GM12878 (cell line): ENCODE measurements at regions not wholly inside any gene's neighbourhood (a gene's known extent, or its start where the extent isn't known, plus 50 kb on each side); places are given as distances from the start of the nearest gene placed in this dataset.

Experiments used
- ATAC-seq: fragments of 200-7000 bp; cut with Tn5 transposase; 3 replicates; pipeline ENCODE4 v1.9.1; 2020; ENCODE audit warnings: mild to moderate bottlenecking, moderate library complexity
- BruUV-seq: library from RNA; stranded (reverse); fragments of 400-500 nt; replicated peaks from 2 replicates; lab custom pipeline; 2021; lab: Mats Ljungman, UMichigan
- CTCF ChIA-PET: fragments of 300-600 bp; sonication (Branson Sonifier 250); formaldehyde crosslinking; extraction: SDS; loops from one replicate; lab custom pipeline; 2021; ENCODE audit warnings: inconsistent platforms; lab: Yijun Ruan, JAX
- POLR2A ChIA-PET: fragments of 350-600 bp; formaldehyde crosslinking; extraction: SDS; loops from one replicate; lab custom pipeline; 2021; ENCODE audit warnings: inconsistent platforms; lab: Charles Lee
- RAD21 ChIA-PET: fragments of 300-600 bp; sonication (Branson Sonifier 250); formaldehyde crosslinking; loops from one replicate; lab custom pipeline; 2023; ENCODE audit warnings: antibody characterized with exemption; ENCODE audit not compliant: unreplicated experiment; lab: Charles Lee
- SMC1A ChIA-PET: fragments of 300-600 bp; sonication (Branson Sonifier 250); formaldehyde crosslinking; loops from one replicate; lab custom pipeline; 2023; ENCODE audit not compliant: unreplicated experiment, uncharacterized antibody; lab: Charles Lee
- DNase-seq: peaks from one replicate; pipeline ENCODE4 v3.0.0-alpha.2; 2011; ENCODE audit warnings: low read depth, low spot score
- FAIRE-seq: peaks from 3 replicates; lab custom pipeline; 2011; peaks lifted over from hg19 to GRCh38; lab: Jason Lieb, UNC
- H2AFZ ChIP-seq: 2 replicates; pipeline ENCODE4 v1.6.0; 2011; ENCODE audit warnings: low read depth, low read length, control low read depth; ENCODE audit not compliant: control insufficient read depth
- H3K27ac ChIP-seq: 2 replicates; pipeline ENCODE4 v1.5.1; 2011; ENCODE audit warnings: control low read depth; ENCODE audit not compliant: control insufficient read depth, insufficient read depth
- H3K27me3 ChIP-seq, 2 experiments: replicated peaks in 1 of 2; 2 replicates each; pipeline versions ENCODE4 v1.6.0 to v1.6.1; 2011; ENCODE audit warnings: low read length in 1 of 2; ENCODE audit not compliant: control insufficient read depth in 2 of 2, insufficient read depth in 2 of 2
- H3K36me3 ChIP-seq, 2 experiments: 2 replicates each; pipeline ENCODE4 v1.5.1; 2011; ENCODE audit warnings: low read length in 1 of 2; ENCODE audit not compliant: control insufficient read depth in 2 of 2, insufficient read depth in 2 of 2
- H3K4me1 ChIP-seq: 2 replicates; pipeline ENCODE4 v1.6.1; 2011; ENCODE audit warnings: mild to moderate bottlenecking, low read length, moderate library complexity, mixed read lengths; ENCODE audit not compliant: control insufficient read depth, insufficient read depth
- H3K4me2 ChIP-seq: 2 replicates; pipeline ENCODE4 v1.6.0; 2011; ENCODE audit warnings: control low read depth; ENCODE audit not compliant: control insufficient read depth, insufficient read depth
- H3K4me3 ChIP-seq: fragments of 200-600 bp; sonication (generic); 2 replicates; pipeline ENCODE4 v1.5.1; 2016
- H3K79me2 ChIP-seq: 2 replicates; pipeline ENCODE4 v1.6.0; 2011; ENCODE audit warnings: low read length; ENCODE audit not compliant: control insufficient read depth, insufficient read depth
- H3K9ac ChIP-seq: 2 replicates; pipeline ENCODE4 v1.8.0; 2011; ENCODE audit warnings: low read length, control low read depth, mixed read lengths; ENCODE audit not compliant: control insufficient read depth, insufficient read depth
- H3K9me3 ChIP-seq: replicated peaks from 3 replicates; pipeline ENCODE4 v1.5.1; 2011; ENCODE audit warnings: mild to moderate bottlenecking, low read length; ENCODE audit not compliant: control insufficient read depth, insufficient read depth
- H4K20me1 ChIP-seq: 2 replicates; pipeline ENCODE4 v1.6.0; 2011; ENCODE audit not compliant: control insufficient read depth, insufficient read depth
- DPF2 ChIP-seq: fragments of 450-650 bp; IDR thresholded peaks from 2 replicates; pipeline ENCODE4 v1.6.1; 2017; ENCODE audit warnings: mild to moderate bottlenecking
- IRF5 ChIP-seq: fragments of 450-650 bp; IDR thresholded peaks from 2 replicates; pipeline ENCODE4 v1.6.1; 2017; ENCODE audit warnings: borderline replicate concordance
- MEF2A ChIP-seq: IDR thresholded peaks from 2 replicates; pipeline ENCODE4 v1.6.1; 2011; ENCODE audit warnings: low read depth, mild to moderate bottlenecking, low read length, moderate library complexity; ENCODE audit not compliant: insufficient read depth
- PAX8 ChIP-seq: fragments of 450-650 bp; IDR thresholded peaks from 2 replicates; pipeline ENCODE4 v1.6.1; 2017; ENCODE audit warnings: mild to moderate bottlenecking, moderate library complexity
- RAD21 ChIP-seq: IDR thresholded peaks from 2 replicates; pipeline ENCODE4 v1.6.1; 2011; ENCODE audit warnings: mild to moderate bottlenecking, low read depth, low read length, moderate library complexity; ENCODE audit not compliant: insufficient read depth
- RB1 ChIP-seq: fragments of 450-650 bp; formaldehyde crosslinking; IDR thresholded peaks from 2 replicates; pipeline ENCODE4 v1.6.1; 2017; ENCODE audit warnings: mild to moderate bottlenecking, borderline replicate concordance
- SUZ12 ChIP-seq: fragments of 200-600 bp; sonication (generic); IDR thresholded peaks from one replicate; pipeline ENCODE4 v1.6.1; 2018; ENCODE audit warnings: antibody characterized with exemption, mild to moderate bottlenecking; ENCODE audit not compliant: unreplicated experiment
- ZNF24 ChIP-seq: fragments of 450-650 bp; IDR thresholded peaks from 2 replicates; pipeline ENCODE4 v1.6.1; 2017; ENCODE audit warnings: antibody characterized with exemption, mild to moderate bottlenecking
- WGBS: methylation state at CpG from one replicate; pipeline ENCODE4 v1.1.6; 2016; ENCODE audit warnings: low lambda C conversion rate; ENCODE audit not compliant: insufficient replicate concordance, insufficient coverage; ENCODE audit errors: missing lambda C conversion rate; 5-methylcytosine and 5-hydroxymethylcytosine counted together
- in situ Hi-C: fragments of 300-500 bp; cut with MboI; formaldehyde crosslinking; loops from 9 replicates; pipeline ENCODE4 v1.14.3; 2018; ENCODE audit warnings: mixed read lengths
- intact Hi-C: fragments of 100-400 bp; cut with micrococcal nuclease; formaldehyde crosslinking; loops from one replicate; pipeline ENCODE4 v1.14.2; 2022; ENCODE audit not compliant: unreplicated experiment
- TF ChIP-seq, protein P1 (sequence below): IDR thresholded peaks from 2 replicates; pipeline ENCODE4 v1.6.1; 2011; ENCODE audit warnings: low read depth, mild to moderate bottlenecking, low read length, moderate library complexity, borderline replicate concordance; ENCODE audit errors: extremely low read depth
- TF ChIP-seq, protein P2 (sequence below): IDR thresholded peaks from 2 replicates; pipeline ENCODE4 v1.6.1; 2012; ENCODE audit warnings: improper control_type of control experiment, low read depth, low read length; ENCODE audit not compliant: insufficient replicate concordance

DNA sequence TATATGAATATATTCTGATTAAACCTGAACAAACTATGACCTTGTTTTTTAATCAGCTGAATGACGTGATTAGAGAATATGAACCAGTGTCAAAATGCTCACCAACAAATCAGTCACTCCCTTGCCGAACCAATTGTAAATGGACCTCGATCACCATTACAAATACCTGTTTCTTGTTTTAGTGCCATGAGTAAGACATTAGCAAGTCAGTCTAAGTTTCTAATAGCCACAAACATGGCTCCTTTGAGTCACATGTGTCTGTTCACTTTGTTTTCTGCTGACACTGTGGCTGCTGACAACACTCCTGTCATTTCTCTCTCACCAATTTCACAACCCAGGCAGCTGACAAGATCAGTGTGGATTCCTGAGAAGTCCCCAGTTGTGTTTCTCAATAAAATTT lies 286.2 kb upstream of the MDGA2 start:
- Histone ChIP-seq H3K9me3 (no peaks in the 10 kb centered on the region), H3K27ac (no peak overlapping the region), H3K79me2 (no peaks in the 10 kb centered on the region), H3K4me3 (no peak overlapping the region), H3K9ac (no peak overlapping the region), H3K36me3 (no peaks in the 10 kb centered on the region), H2AFZ (no peak overlapping the region), H3K4me2 (no peak overlapping the region), H4K20me1 (no peaks in the 10 kb centered on the region), H3K4me1 (no peaks in the 10 kb centered on the region), H3K27me3 (no peaks in the 10 kb centered on the region)
- in situ Hi-C loops (no loop called here), intact Hi-C loops (no loop called here)
- DNase-seq: no peak
- ATAC-seq: no peak
- RAD21 ChIA-PET: no interaction called here
- CTCF ChIA-PET: no interaction called here
- FAIRE-seq: no peak
- 32% methylated on average over 3 of the region's 3 CpGs for WGBS
- no peak for TF ChIP-seq DPF2
- no peak for TF ChIP-seq RAD21
- TF ChIP-seq PAX8: no peak
- TF ChIP-seq SUZ12: no peak
- TF ChIP-seq RB1: no peak
- TF ChIP-seq, protein P1, sequence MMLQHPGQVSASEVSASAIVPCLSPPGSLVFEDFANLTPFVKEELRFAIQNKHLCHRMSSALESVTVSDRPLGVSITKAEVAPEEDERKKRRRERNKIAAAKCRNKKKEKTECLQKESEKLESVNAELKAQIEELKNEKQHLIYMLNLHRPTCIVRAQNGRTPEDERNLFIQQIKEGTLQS: no peak
- no peak for TF ChIP-seq ZNF24
- TF ChIP-seq IRF5: no peak
- no peak for TF ChIP-seq MEF2A
- TF ChIP-seq, protein P2, sequence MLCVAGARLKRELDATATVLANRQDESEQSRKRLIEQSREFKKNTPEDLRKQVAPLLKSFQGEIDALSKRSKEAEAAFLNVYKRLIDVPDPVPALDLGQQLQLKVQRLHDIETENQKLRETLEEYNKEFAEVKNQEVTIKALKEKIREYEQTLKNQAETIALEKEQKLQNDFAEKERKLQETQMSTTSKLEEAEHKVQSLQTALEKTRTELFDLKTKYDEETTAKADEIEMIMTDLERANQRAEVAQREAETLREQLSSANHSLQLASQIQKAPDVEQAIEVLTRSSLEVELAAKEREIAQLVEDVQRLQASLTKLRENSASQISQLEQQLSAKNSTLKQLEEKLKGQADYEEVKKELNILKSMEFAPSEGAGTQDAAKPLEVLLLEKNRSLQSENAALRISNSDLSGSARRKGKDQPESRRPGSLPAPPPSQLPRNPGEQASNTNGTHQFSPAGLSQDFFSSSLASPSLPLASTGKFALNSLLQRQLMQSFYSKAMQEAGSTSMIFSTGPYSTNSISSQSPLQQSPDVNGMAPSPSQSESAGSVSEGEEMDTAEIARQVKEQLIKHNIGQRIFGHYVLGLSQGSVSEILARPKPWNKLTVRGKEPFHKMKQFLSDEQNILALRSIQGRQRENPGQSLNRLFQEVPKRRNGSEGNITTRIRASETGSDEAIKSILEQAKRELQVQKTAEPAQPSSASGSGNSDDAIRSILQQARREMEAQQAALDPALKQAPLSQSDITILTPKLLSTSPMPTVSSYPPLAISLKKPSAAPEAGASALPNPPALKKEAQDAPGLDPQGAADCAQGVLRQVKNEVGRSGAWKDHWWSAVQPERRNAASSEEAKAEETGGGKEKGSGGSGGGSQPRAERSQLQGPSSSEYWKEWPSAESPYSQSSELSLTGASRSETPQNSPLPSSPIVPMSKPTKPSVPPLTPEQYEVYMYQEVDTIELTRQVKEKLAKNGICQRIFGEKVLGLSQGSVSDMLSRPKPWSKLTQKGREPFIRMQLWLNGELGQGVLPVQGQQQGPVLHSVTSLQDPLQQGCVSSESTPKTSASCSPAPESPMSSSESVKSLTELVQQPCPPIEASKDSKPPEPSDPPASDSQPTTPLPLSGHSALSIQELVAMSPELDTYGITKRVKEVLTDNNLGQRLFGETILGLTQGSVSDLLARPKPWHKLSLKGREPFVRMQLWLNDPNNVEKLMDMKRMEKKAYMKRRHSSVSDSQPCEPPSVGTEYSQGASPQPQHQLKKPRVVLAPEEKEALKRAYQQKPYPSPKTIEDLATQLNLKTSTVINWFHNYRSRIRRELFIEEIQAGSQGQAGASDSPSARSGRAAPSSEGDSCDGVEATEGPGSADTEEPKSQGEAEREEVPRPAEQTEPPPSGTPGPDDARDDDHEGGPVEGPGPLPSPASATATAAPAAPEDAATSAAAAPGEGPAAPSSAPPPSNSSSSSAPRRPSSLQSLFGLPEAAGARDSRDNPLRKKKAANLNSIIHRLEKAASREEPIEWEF: no peak
- POLR2A ChIA-PET: no interaction called here
- SMC1A ChIA-PET: no interaction called here
- no TSS peak for BruUV-seq
